Thyroid gland (tissue), 4 donors: ENCODE measurements at regions not wholly inside any gene's neighbourhood (a gene's known extent, or its start where the extent isn't known, plus 50 kb on each side); places are given as distances from the start of the nearest gene placed in this dataset.

Experiments
- CTCF ChIP-seq, 6 experiments: fragments of 200-600 bp in 3 of 6; fragments of 450-650 bp in 3 of 6; sonication (generic) in 3 of 6; IDR thresholded peaks; one replicate each; pipeline ENCODE4 v1.5.1; 2016 to 2019; ENCODE audit warnings: antibody characterized with exemption in 6 of 6, mild to moderate bottlenecking in 2 of 6, inconsistent platforms in 1 of 6, moderate library complexity in 1 of 6
- POLR2A ChIP-seq, 2 donors: fragments of 450-650 bp; IDR thresholded peaks; one replicate each; pipeline ENCODE4 v1.6.1; 2017; ENCODE audit warnings: antibody characterized with exemption in 2 of 2, mild to moderate bottlenecking in 2 of 2, moderate library complexity in 1 of 2

GRCh38 chr15:38788918-38789317, 224.3 kb upstream of the RASGRP1 start:
- TF ChIP-seq CTCF (IDR thresholded peaks at IDR 0.05) (no peak), POLR2A (IDR thresholded peaks at IDR 0.05) (no peak)
